ENCODE measurements at regions not wholly inside any gene's neighbourhood (a gene's known extent, or its start where the extent isn't known, plus 50 kb on each side); places are given as distances from the start of the nearest gene placed in this dataset.

DNA sequence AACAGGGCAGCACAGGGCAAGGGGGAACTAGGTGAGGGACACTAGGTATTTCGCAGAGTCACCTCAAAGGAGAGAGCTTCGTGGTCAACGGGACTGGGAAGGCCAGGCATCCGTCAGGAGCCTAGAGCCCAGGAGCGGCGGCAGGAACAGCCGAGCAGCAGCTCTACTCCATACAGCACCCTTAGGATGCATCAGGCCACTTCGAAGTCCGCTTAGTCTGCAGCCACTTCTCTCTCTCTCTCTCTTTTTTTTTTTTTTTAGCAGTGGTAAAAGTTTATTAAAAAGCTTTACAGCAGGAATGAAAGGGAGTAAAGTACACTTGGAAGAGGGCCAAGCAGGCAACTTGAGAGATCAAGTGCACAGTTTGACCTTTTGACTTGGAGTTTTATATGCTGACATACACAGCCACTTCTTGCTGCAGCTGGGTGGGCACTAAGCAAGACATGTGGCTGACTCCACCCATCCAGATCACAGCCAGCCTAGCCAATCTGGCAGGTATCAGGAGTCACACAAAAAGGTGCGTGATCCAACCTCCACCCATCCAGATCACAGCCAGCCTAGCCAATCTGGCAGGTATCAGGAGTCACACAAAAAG lies 209.7 kb upstream of the RADX start:
- DNase-seq (ENCODE audit: low spot score in 2 of 2), result no peak
- in situ Hi-C loops (cut with MboI; ENCODE audit: low sequenced_read_pairs), result no loop called here
- H3K9me3 ChIP-seq, result no peaks in the 10 kb centered on the region

DNA sequence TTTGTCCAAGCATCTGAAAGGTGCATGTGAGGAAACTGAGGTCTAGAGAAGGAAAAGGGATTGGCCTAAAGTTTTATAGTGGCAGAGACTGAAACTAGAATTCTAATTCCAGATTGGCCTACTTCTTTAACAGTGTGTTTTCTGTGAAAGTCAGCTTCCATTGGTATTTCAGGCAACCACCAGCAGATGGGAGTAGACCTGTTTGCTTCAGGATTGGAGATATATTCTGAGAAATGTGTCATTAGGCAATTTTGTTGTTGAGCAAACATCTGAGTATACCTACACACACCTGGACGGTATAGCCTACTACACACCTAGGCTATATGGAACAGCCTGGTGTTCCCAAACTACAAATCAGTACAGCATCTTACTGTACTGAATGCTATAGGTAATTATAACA lies 207.3 kb upstream of the RADX start:
- no peaks in the 10 kb centered on the region for H3K9me3 ChIP-seq
- no peaks in the 10 kb centered on the region for H3K36me3 ChIP-seq (replicated peaks)
- no peaks in the 10 kb centered on the region for H3K27me3 ChIP-seq (ENCODE audit: low read depth)
- H3K4me3 ChIP-seq, result no peak overlapping the region
- in situ Hi-C loops (cut with MboI; ENCODE audit: low sequenced_read_pairs), result no loop called here
- DNase-seq (ENCODE audit: low spot score in 2 of 2), result no peak
- no peaks in the 10 kb centered on the region for H3K4me1 ChIP-seq

More for the DNA sequence above, 209.7 kb upstream of the RADX start:
- Histone ChIP-seq H3K27me3 (ENCODE audit: low read depth) (no peaks in the 10 kb centered on the region), H3K36me3 (replicated peaks) (no peaks in the 10 kb centered on the region), H3K4me1 (no peaks in the 10 kb centered on the region), H3K4me3 (no peak overlapping the region)

DNA sequence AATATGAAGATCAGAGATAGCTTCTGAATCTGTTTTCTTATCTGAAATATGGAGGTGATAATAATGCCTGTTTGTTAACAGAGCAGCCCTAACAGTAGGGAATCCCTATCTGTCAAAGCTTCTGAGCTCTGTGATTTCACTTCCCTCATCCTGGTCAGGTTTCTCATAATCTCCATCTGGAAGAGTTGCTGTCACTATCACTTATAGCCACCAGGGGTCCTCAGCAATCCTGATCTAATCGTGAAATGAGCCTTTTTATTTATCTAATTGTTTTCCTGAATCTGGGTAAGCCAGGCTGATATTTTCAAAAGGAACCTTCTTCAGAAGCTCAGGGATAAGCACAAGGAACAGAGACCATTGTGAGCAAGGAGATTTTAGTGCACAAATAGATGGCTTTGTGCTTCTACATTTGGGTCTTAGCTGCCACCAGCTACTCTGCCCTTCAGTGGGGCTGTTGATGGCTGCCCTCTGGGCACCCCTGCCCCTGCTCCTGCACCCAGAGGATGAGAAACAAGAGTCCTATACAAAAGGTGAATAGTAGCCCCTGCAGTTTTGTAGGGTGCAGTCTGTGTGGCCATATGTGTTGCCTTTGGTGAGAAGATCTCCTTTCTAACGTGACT lies 196.4 kb upstream of the RADX start:
- H3K9me3 ChIP-seq, result no peaks in the 10 kb centered on the region
- no peaks in the 10 kb centered on the region for H3K4me1 ChIP-seq
- H3K36me3 ChIP-seq (replicated peaks), result no peaks in the 10 kb centered on the region
- peak; percentile 37 to 39 for DNase-seq (ENCODE audit: low spot score in 2 of 2)
- H3K27me3 ChIP-seq (ENCODE audit: low read depth), result no peaks in the 10 kb centered on the region
- in situ Hi-C loops (cut with MboI; ENCODE audit: low sequenced_read_pairs), result no loop called here
- no peak overlapping the region for H3K4me3 ChIP-seq

- Histone ChIP-seq H3K9me3 (no peaks in the 10 kb centered on the region), H3K27me3 (ENCODE audit: low read depth) (no peaks in the 10 kb centered on the region), H3K4me1 (no peaks in the 10 kb centered on the region), H3K4me3 (no peak overlapping the region), H3K36me3 (replicated peaks) (no peaks in the 10 kb centered on the region)
- in situ Hi-C loops (cut with MboI; ENCODE audit: low sequenced_read_pairs), result no loop called here
- no peak for DNase-seq (ENCODE audit: low spot score in 2 of 2)
Observed at GRCh38 chrX:106436691-106437090, 175.1 kb upstream of the RADX start.

GRCh38 chrX:106437407-106437806 lies 174.4 kb upstream of the RADX start:
- in situ Hi-C loops (cut with MboI; ENCODE audit: low sequenced_read_pairs), result no loop called here
- DNase-seq (ENCODE audit: low spot score in 2 of 2), result no peak
- H3K4me3 ChIP-seq, result no peak overlapping the region
- no peaks in the 10 kb centered on the region for H3K4me1 ChIP-seq
- H3K36me3 ChIP-seq (replicated peaks), result no peaks in the 10 kb centered on the region
- H3K27me3 ChIP-seq (ENCODE audit: low read depth), result no peaks in the 10 kb centered on the region
- no peaks in the 10 kb centered on the region for H3K9me3 ChIP-seq

- Histone ChIP-seq H3K4me1 (no peaks in the 10 kb centered on the region), H3K36me3 (replicated peaks) (no peaks in the 10 kb centered on the region), H3K27me3 (ENCODE audit: low read depth) (no peaks in the 10 kb centered on the region), H3K9me3 (no peaks in the 10 kb centered on the region), H3K4me3 (no peak overlapping the region)
- in situ Hi-C loops (cut with MboI; ENCODE audit: low sequenced_read_pairs), result no loop called here
- DNase-seq (ENCODE audit: low spot score in 2 of 2), result no peak
Observed at GRCh38 chrX:106450405-106450804, 161.4 kb upstream of the RADX start.

GRCh38 chrX:106451933-106452332 lies 159.8 kb upstream of the RADX start:
- H3K36me3 ChIP-seq (replicated peaks), result no peaks in the 10 kb centered on the region
- no peaks in the 10 kb centered on the region for H3K4me1 ChIP-seq
- H3K9me3 ChIP-seq, result no peaks in the 10 kb centered on the region
- no peaks in the 10 kb centered on the region for H3K27me3 ChIP-seq (ENCODE audit: low read depth)
- H3K4me3 ChIP-seq, result no peak overlapping the region
- in situ Hi-C loops (cut with MboI; ENCODE audit: low sequenced_read_pairs), result no loop called here
- DNase-seq (ENCODE audit: low spot score in 2 of 2), result no peak

DNA sequence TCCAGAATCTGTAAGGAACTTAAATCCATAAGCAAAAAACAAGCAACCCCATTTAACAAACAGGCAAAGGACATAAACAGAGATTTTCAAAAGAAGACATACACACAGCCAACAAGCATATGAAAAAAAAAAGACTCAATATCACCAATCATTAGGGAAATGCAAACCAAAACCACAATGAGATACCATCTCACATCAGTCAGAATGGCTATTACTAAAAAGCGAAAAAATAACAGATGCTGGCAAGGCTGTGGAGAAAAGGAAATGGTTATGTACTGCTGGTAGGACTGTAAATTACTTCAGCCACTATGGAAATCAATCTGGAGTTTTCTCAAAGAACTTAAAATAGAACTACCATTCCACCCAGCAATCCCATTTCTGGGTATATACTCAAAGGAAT lies 156.8 kb upstream of the RADX start:
- in situ Hi-C loops (cut with MboI; ENCODE audit: low sequenced_read_pairs), result no loop called here
- Histone ChIP-seq H3K4me1 (no peaks in the 10 kb centered on the region), H3K4me3 (no peak overlapping the region), H3K36me3 (replicated peaks) (no peaks in the 10 kb centered on the region), H3K9me3 (no peaks in the 10 kb centered on the region), H3K27me3 (ENCODE audit: low read depth) (no peaks in the 10 kb centered on the region)
- DNase-seq (ENCODE audit: low spot score in 2 of 2), result no peak

DNA sequence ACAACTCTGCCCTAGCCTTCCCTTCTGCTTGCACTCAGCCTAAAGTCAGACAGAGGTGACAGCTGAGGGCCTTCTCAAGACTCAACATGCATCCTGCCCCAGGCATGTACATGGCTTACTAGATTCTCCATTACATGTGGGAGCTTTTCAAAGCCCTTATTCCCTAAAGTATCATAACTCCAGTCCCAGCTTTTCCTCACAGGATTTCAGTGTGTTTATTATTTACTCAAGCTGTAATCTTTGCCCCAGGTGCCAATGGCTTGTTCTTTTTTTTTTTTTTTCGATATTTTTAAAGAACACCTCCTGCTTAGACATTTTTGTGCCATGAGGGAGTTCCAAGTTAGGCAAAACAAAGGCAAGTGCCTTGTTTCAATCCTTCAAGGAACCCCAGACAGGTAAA lies 154.0 kb upstream of the RADX start:
- no peak for DNase-seq (ENCODE audit: low spot score in 2 of 2)
- no peaks in the 10 kb centered on the region for H3K27me3 ChIP-seq (ENCODE audit: low read depth)
- in situ Hi-C loops (cut with MboI; ENCODE audit: low sequenced_read_pairs), result no loop called here
- H3K4me1 ChIP-seq, result no peaks in the 10 kb centered on the region
- no peaks in the 10 kb centered on the region for H3K36me3 ChIP-seq (replicated peaks)
- no peaks in the 10 kb centered on the region for H3K9me3 ChIP-seq
- no peak overlapping the region for H3K4me3 ChIP-seq

DNA sequence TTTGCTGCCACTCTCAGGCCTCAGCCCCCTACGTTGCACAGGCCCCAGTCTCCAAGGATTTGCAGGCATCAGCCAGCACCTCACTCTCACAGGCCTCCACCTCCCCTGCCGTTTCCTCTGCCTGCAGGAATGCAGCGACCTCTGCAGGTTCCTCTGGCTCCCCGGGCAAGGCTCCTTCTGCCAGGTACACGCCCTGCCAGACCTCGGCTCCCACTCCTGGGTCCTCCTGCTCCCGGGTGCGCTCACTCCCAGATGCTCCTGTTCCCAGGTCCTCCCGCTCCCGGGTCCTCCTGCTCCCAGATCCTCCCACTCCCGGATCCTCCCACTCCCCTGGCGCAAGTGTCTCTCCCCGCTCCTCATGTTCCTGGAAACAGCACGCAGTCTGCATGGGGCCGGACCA lies 144.4 kb upstream of the RADX start:
- Histone ChIP-seq H3K27me3 (ENCODE audit: low read depth) (no peaks in the 10 kb centered on the region), H3K9me3 (no peaks in the 10 kb centered on the region), H3K36me3 (replicated peaks) (no peaks in the 10 kb centered on the region), H3K4me1 (no peaks in the 10 kb centered on the region), H3K4me3 (no peak overlapping the region)
- DNase-seq (ENCODE audit: low spot score in 2 of 2), result no peak
- in situ Hi-C loops (cut with MboI; ENCODE audit: low sequenced_read_pairs), result no loop called here

DNA sequence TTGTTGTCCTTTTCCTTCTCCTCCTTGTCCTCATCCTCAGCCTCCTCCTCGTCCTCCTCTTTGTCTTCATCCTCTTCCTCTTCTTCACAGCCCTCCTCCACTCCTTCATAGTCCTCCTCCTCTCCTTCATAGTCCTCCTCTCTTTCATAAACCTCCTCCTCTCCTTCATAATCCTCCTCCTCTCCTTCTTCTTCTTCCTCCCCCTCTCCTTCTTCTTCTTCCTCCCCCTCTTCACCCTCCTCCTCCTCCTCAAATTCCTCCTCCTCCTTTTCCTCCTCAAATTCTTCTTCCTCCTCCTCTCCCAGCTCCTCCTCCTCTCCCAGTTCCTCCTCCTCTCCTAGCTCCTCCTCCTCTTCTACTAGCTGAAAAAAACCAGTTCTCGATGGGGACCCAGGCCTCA lies 143.8 kb upstream of the RADX start:
- in situ Hi-C loops (cut with MboI; ENCODE audit: low sequenced_read_pairs), result no loop called here
- Histone ChIP-seq H3K9me3 (no peaks in the 10 kb centered on the region), H3K27me3 (ENCODE audit: low read depth) (no peaks in the 10 kb centered on the region), H3K4me1 (no peaks in the 10 kb centered on the region), H3K4me3 (no peak overlapping the region), H3K36me3 (replicated peaks) (no peaks in the 10 kb centered on the region)
- DNase-seq (ENCODE audit: low spot score in 2 of 2), result no peak

GRCh38 chrX:106468433-106468832 lies 143.3 kb upstream of the RADX start:
- no peaks in the 10 kb centered on the region for H3K4me1 ChIP-seq
- no peaks in the 10 kb centered on the region for H3K9me3 ChIP-seq
- in situ Hi-C loops (cut with MboI; ENCODE audit: low sequenced_read_pairs), result no loop called here
- H3K4me3 ChIP-seq, result no peak overlapping the region
- H3K36me3 ChIP-seq (replicated peaks), result no peaks in the 10 kb centered on the region
- DNase-seq (ENCODE audit: low spot score in 2 of 2), result no peak
- H3K27me3 ChIP-seq (ENCODE audit: low read depth), result no peaks in the 10 kb centered on the region

GRCh38 chrX:106479920-106480319 lies 131.9 kb upstream of the RADX start:
- in situ Hi-C loops (cut with MboI; ENCODE audit: low sequenced_read_pairs), result loop anchor here (25.0 kb wide), 1 partner anchor 307 kb away; no protein-coding TSS in a partner anchor
- DNase-seq (ENCODE audit: low spot score in 2 of 2), result no peak
- Histone ChIP-seq H3K9me3 (no peaks in the 10 kb centered on the region; the same call in 1 of the 2 replicates), H3K4me3 (no peak overlapping the region), H3K36me3 (replicated peaks) (no peaks in the 10 kb centered on the region), H3K4me1 (no peaks in the 10 kb centered on the region), H3K27me3 (ENCODE audit: low read depth) (no peaks in the 10 kb centered on the region)

GRCh38 chrX:106481341-106481740 lies 130.4 kb upstream of the RADX start:
- DNase-seq (ENCODE audit: low spot score in 2 of 2), result peak; percentile 36 to 77

DNA sequence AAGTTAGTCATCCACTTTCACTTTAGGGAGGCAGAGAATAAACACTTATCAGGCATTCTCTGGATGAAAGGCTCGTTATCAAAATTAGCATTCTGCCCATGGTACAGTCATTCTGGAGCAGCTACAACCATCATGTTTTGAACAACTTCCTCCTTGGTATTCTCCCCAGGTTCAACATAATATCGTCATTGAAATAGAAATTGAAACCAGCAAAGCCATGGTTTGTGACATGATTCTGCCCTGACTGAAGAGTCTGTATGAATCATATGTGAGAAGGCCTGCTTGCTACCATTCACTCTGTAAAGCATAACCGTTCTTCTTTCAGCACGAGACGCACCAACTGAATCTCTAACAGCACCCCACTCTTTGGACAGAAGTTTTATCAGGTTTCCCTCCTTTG lies 127.5 kb upstream of the RADX start:
- Histone ChIP-seq H3K4me3 (no peak overlapping the region), H3K4me1 (no peaks in the 10 kb centered on the region), H3K27me3 (ENCODE audit: low read depth) (no peaks in the 10 kb centered on the region), H3K9me3 (no peaks in the 10 kb centered on the region), H3K36me3 (replicated peaks) (no peaks in the 10 kb centered on the region)
- DNase-seq (ENCODE audit: low spot score in 2 of 2), result no peak
- in situ Hi-C loops (cut with MboI; ENCODE audit: low sequenced_read_pairs), result loop anchor here (25.0 kb wide), 1 partner anchor 303 kb away; no protein-coding TSS in a partner anchor

More at GRCh38 chrX:106481341-106481740, 130.4 kb upstream of the RADX start:
- no peaks in the 10 kb centered on the region for H3K4me1 ChIP-seq
- H3K4me3 ChIP-seq, result no peak overlapping the region
- no peaks in the 10 kb centered on the region for H3K27me3 ChIP-seq (ENCODE audit: low read depth)
- no peaks in the 10 kb centered on the region; the same call in 1 of the 2 replicates for H3K9me3 ChIP-seq
- H3K36me3 ChIP-seq (replicated peaks), result no peaks in the 10 kb centered on the region
- in situ Hi-C loops (cut with MboI; ENCODE audit: low sequenced_read_pairs), result loop anchor here (25.0 kb wide), 1 partner anchor 306 kb away; no protein-coding TSS in a partner anchor
